Astrocyte (in vitro differentiated cells and primary cell): ENCODE measurements at regions not wholly inside any gene's neighbourhood (a gene's known extent, or its start where the extent isn't known, plus 50 kb on each side); places are given as distances from the start of the nearest gene placed in this dataset.
"Not testable (repeated sequence)": the region's sequence is repeated elsewhere in the genome, so short reads cannot be mapped to it uniquely, and the experiment has no call there.

ENCODE experiments used
- DNase-seq: peaks from one replicate; pipeline ENCODE4 v3.0.0-alpha.2; 2010; ENCODE audit warnings: low read depth
- FAIRE-seq: peaks from 2 replicates; lab custom pipeline; 2011; peaks lifted over from hg19 to GRCh38; lab: Jason Lieb, UNC
- H2AFZ ChIP-seq: 2 replicates; pipeline ENCODE4 v1.6.0; 2012; ENCODE audit warnings: low read depth, low read length, inconsistent platforms
- H3K27ac ChIP-seq: 2 replicates; pipeline ENCODE4 v1.5.1; 2011; ENCODE audit warnings: low read depth, low read length, inconsistent platforms
- H3K27me3 ChIP-seq: 2 replicates; pipeline ENCODE4 v1.6.0; 2011; ENCODE audit warnings: low read length, inconsistent platforms; ENCODE audit not compliant: insufficient read depth
- H3K36me3 ChIP-seq: 2 replicates; pipeline ENCODE4 v1.5.1; 2011; ENCODE audit warnings: low read length, inconsistent platforms; ENCODE audit not compliant: insufficient read depth
- H3K4me1 ChIP-seq: 2 replicates; pipeline ENCODE4 v1.5.1; 2011; ENCODE audit warnings: low read length, inconsistent platforms; ENCODE audit not compliant: insufficient read depth
- H3K4me2 ChIP-seq: 2 replicates; pipeline ENCODE4 v1.6.0; 2012; ENCODE audit warnings: low read length, inconsistent platforms
- H3K4me3 ChIP-seq: 2 replicates; pipeline ENCODE4 v1.5.1; 2011; ENCODE audit warnings: low read depth, mild to moderate bottlenecking, low read length, inconsistent platforms; ENCODE audit not compliant: insufficient read depth
- H3K79me2 ChIP-seq: 2 replicates; pipeline ENCODE4 v1.6.0; 2012; ENCODE audit warnings: mild to moderate bottlenecking, low read length, inconsistent platforms; ENCODE audit not compliant: insufficient read depth
- H3K9ac ChIP-seq: 2 replicates; pipeline ENCODE4 v1.6.0; 2012; ENCODE audit warnings: mild to moderate bottlenecking, low read length, inconsistent platforms
- H3K9me3 ChIP-seq: 2 replicates; pipeline ENCODE4 v1.5.1; 2012; ENCODE audit warnings: low read depth, mild to moderate bottlenecking, low read length, inconsistent platforms; ENCODE audit not compliant: insufficient read depth
- H4K20me1 ChIP-seq: 2 replicates; pipeline ENCODE4 v1.6.0; 2012; ENCODE audit warnings: low read length, inconsistent platforms; ENCODE audit not compliant: insufficient read depth
- H3K27ac Mint-ChIP-seq: one replicate; pipeline ENCODE4 v1.8.0; 2021; ENCODE audit warnings: mild to moderate bottlenecking, mixed read lengths; ENCODE audit not compliant: unreplicated experiment
- H3K27me3 Mint-ChIP-seq: one replicate; pipeline ENCODE4 v1.8.0; 2021; ENCODE audit warnings: low read depth, mixed read lengths; ENCODE audit not compliant: unreplicated experiment
- H3K36me3 Mint-ChIP-seq: one replicate; pipeline ENCODE4 v1.8.0; 2021; ENCODE audit warnings: low read depth, mixed read lengths; ENCODE audit not compliant: unreplicated experiment
- H3K4me1 Mint-ChIP-seq: one replicate; pipeline ENCODE4 v1.8.0; 2021; ENCODE audit warnings: low read depth, mixed read lengths; ENCODE audit not compliant: unreplicated experiment
- H3K4me3 Mint-ChIP-seq: one replicate; pipeline ENCODE4 v1.8.0; 2021; ENCODE audit warnings: mild to moderate bottlenecking, moderate library complexity, mixed read lengths; ENCODE audit not compliant: unreplicated experiment
- H3K9me3 Mint-ChIP-seq: one replicate; pipeline ENCODE4 v1.8.0; 2021; ENCODE audit warnings: mild to moderate bottlenecking, mixed read lengths; ENCODE audit not compliant: unreplicated experiment

- not testable (repeated sequence) for H3K4me1 Mint-ChIP-seq, FAIRE-seq, H2AFZ ChIP-seq, H3K79me2 ChIP-seq, H3K4me3 Mint-ChIP-seq, H3K36me3 Mint-ChIP-seq, H3K27me3 Mint-ChIP-seq, H3K27me3 ChIP-seq, H4K20me1 ChIP-seq, H3K9me3 ChIP-seq, H3K36me3 ChIP-seq, H3K4me3 ChIP-seq, H3K9me3 Mint-ChIP-seq
- H3K27ac Mint-ChIP-seq, result peak overlapping the region; percentile 47
- H3K9ac ChIP-seq, result peak overlapping the region; percentile 21
- H3K27ac ChIP-seq, result peak overlapping the region; percentile 56
- H3K4me1 ChIP-seq, result peaks cover 18% of the 10 kb centered on the region
- DNase-seq, result peak; percentile 80
- peak overlapping the region; percentile 4 for H3K4me2 ChIP-seq
Observed at GRCh38 chr9:42430674-42431615, 247.5 kb downstream of the SPATA31A6 start.

GRCh38 chr9:42431616-42432010 is 248.2 kb downstream of the SPATA31A6 start:
- H3K27me3 Mint-ChIP-seq, DNase-seq, H4K20me1 ChIP-seq, H2AFZ ChIP-seq, H3K9me3 ChIP-seq, H3K4me3 ChIP-seq, FAIRE-seq, H3K79me2 ChIP-seq, H3K27ac Mint-ChIP-seq, H3K9me3 Mint-ChIP-seq, H3K4me1 Mint-ChIP-seq, H3K27me3 ChIP-seq, H3K4me3 Mint-ChIP-seq, H3K36me3 ChIP-seq, H3K36me3 Mint-ChIP-seq: not testable (repeated sequence)
- H3K9ac ChIP-seq, result peak overlapping the region; percentile 21
- peak overlapping the region; percentile 4 for H3K4me2 ChIP-seq
- peaks cover 19% of the 10 kb centered on the region for H3K4me1 ChIP-seq
- peak overlapping the region; percentile 55 for H3K27ac ChIP-seq

- DNase-seq, H3K4me2 ChIP-seq, H3K36me3 ChIP-seq, H3K9me3 Mint-ChIP-seq, H3K27ac ChIP-seq, FAIRE-seq, H3K36me3 Mint-ChIP-seq, H3K4me3 Mint-ChIP-seq, H3K9ac ChIP-seq, H3K27me3 ChIP-seq, H3K4me3 ChIP-seq, H3K27ac Mint-ChIP-seq, H3K27me3 Mint-ChIP-seq, H3K79me2 ChIP-seq, H2AFZ ChIP-seq, H3K4me1 Mint-ChIP-seq, H4K20me1 ChIP-seq, H3K9me3 ChIP-seq: not testable (repeated sequence)
- peaks cover 15% of the 10 kb centered on the region for H3K4me1 ChIP-seq
Observed at GRCh38 chr9:42434844-42435714, 251.6 kb downstream of the SPATA31A6 start.

GRCh38 chr9:42435715-42436342 is 252.4 kb downstream of the SPATA31A6 start:
- H3K4me1 Mint-ChIP-seq, H3K27me3 ChIP-seq, H3K27ac ChIP-seq, H3K36me3 Mint-ChIP-seq, H3K27ac Mint-ChIP-seq, H3K36me3 ChIP-seq, H3K79me2 ChIP-seq, DNase-seq, H3K9me3 ChIP-seq, FAIRE-seq, H3K9me3 Mint-ChIP-seq, H4K20me1 ChIP-seq, H3K4me1 ChIP-seq, H3K4me3 ChIP-seq, H3K9ac ChIP-seq, H3K4me3 Mint-ChIP-seq, H2AFZ ChIP-seq, H3K27me3 Mint-ChIP-seq: not testable (repeated sequence)
- H3K4me2 ChIP-seq, result peak overlapping the region; percentile 39

GRCh38 chr9:42437057-42437759 is 253.7 kb downstream of the SPATA31A6 start:
- not testable (repeated sequence) for H3K27me3 ChIP-seq, H3K4me3 Mint-ChIP-seq, H3K27ac Mint-ChIP-seq, H4K20me1 ChIP-seq, H3K79me2 ChIP-seq, H2AFZ ChIP-seq, FAIRE-seq, H3K4me1 ChIP-seq, H3K4me2 ChIP-seq, H3K9me3 Mint-ChIP-seq, H3K4me1 Mint-ChIP-seq, H3K36me3 Mint-ChIP-seq, H3K27me3 Mint-ChIP-seq, DNase-seq, H3K9ac ChIP-seq, H3K9me3 ChIP-seq, H3K36me3 ChIP-seq, H3K4me3 ChIP-seq, H3K27ac ChIP-seq
